ENCODE measurements at regions not wholly inside any gene's neighbourhood (a gene's known extent, or its start where the extent isn't known, plus 50 kb on each side); places are given as distances from the start of the nearest gene placed in this dataset.

DNA sequence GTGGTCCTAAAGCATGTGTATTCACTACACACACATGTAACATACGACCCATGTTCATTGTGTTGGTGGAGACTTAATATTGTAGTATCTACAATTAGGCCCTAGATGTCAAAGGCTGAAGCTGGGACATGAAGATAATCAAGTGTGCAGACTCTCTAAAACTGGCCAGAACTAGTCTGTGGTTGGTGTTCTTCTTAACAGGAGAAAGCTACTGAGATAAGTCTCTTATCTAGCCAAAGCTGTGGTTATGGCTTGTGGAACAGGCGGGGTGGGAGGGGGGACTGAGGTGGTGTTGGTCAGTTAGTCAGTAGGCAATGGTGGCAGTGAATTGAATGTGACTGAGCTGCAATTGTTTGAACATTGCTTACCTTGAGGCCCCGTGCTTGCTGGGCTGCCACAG, 112.7 kb upstream of the SLC24A2 start:
- in situ Hi-C loops (cut with MboI) (no loop called here), intact Hi-C loops (cut with micrococcal nuclease) (no loop called here)
- no peak overlapping the region for H3K4me2 ChIP-seq (ENCODE audit: insufficient read depth, low read length)
- BruUV-seq (replicated peaks): no TSS peak
- no peaks in the 10 kb centered on the region for H3K9me1 ChIP-seq (ENCODE audit: control insufficient read depth, insufficient read depth, low read length)
- peak in 3 of 4 experiments; percentile 5 to 22 (median 20) for DNase-seq (ENCODE audit: extremely low read depth in 1 of 4, low spot score in 3 of 4)
- peak; percentile 56 for ATAC-seq
- H3K4me1 ChIP-seq (replicated peaks in 1 of 2; ENCODE audit: control insufficient read depth in 2 of 2, insufficient read depth in 2 of 2, low read length in 2 of 2): peaks cover 0 to 12% of the 10 kb centered on the region in 2 experiments; a peak in 2 of 5 replicates
- no peaks in the 10 kb centered on the region for H3K36me3 ChIP-seq (ENCODE audit: control insufficient read depth, insufficient read depth, low read length)
- FAIRE-seq: peak; percentile 72
- no peak overlapping the region for H3K9ac ChIP-seq (ENCODE audit: insufficient read depth in 1 of 2, low read depth in 2 of 2, low read length in 2 of 2)
- H3K27me3 ChIP-seq (ENCODE audit: control insufficient read depth in 2 of 2, insufficient read depth in 2 of 2, low read length in 2 of 2): no peaks in the 10 kb centered on the region
- ChIA-PET POLR2A (no interaction called here), CTCF (ENCODE audit: low intra/inter-chr PET ratio) (no interaction called here)
- 0% methylated on average over 3 of the region's 3 CpGs for WGBS (ENCODE audit: insufficient coverage, low coverage, missing lambda C conversion rate)
- no peaks in the 10 kb centered on the region for H4K20me1 ChIP-seq (replicated peaks; ENCODE audit: control insufficient read depth, insufficient read depth, low read length)
- no peak overlapping the region for H2AFZ ChIP-seq (ENCODE audit: low read depth, low read length)
- H3K9me3 ChIP-seq (replicated peaks; ENCODE audit: control insufficient read depth, insufficient read depth, low read depth, low read length): no peaks in the 10 kb centered on the region
- H3K27ac ChIP-seq (ENCODE audit: extremely low read depth, low read depth, low read length): no peak overlapping the region
- no peaks in the 10 kb centered on the region for H3K79me2 ChIP-seq (ENCODE audit: control insufficient read depth, insufficient read depth, low read length)
- H3K4me3 ChIP-seq: no peak overlapping the region
- TF ChIP-seq RCOR1 (IDR thresholded peaks at IDR 0.05; ENCODE audit: borderline replicate concordance in 1 of 2, low read depth in 2 of 2, low read length in 2 of 2) (0 out of 4 replicates have a peak, but pooled peaks of 1 of the 2 experiments have one; percentile 31), ZFX (CRISPR knock-in tag; IDR thresholded peaks at IDR 0.05) (no peak), ETV1 (tag; conservative IDR thresholded peaks at IDR 0.05; ENCODE audit: low read depth) (no peak), CBFA2T2 (conservative IDR thresholded peaks at IDR 0.05) (peak; percentile 65), STAT5A (IDR thresholded peaks at IDR 0.05; ENCODE audit: borderline replicate concordance, low read length) (peak; percentile 22; the same call in 1 of the 2 replicates), SNIP1 (IDR thresholded peaks at IDR 0.05; ENCODE audit: low read depth) (no peak), SAP30 (IDR thresholded peaks at IDR 0.05; ENCODE audit: borderline replicate concordance, insufficient read depth, low read depth, low read length, poor library complexity, severe bottlenecking) (no peak), TFAM (CRISPR knock-in tag; conservative IDR thresholded peaks at IDR 0.05) (no peak), OTX1 (CRISPR knock-in tag; IDR thresholded peaks at IDR 0.05) (no peak), HNRNPUL1 (IDR thresholded peaks at IDR 0.05; ENCODE audit: low read length) (no peak), CBX5 (IDR thresholded peaks at IDR 0.05; ENCODE audit: borderline replicate concordance, low read depth) (no peak)
- TF ChIP-seq, protein P1, sequence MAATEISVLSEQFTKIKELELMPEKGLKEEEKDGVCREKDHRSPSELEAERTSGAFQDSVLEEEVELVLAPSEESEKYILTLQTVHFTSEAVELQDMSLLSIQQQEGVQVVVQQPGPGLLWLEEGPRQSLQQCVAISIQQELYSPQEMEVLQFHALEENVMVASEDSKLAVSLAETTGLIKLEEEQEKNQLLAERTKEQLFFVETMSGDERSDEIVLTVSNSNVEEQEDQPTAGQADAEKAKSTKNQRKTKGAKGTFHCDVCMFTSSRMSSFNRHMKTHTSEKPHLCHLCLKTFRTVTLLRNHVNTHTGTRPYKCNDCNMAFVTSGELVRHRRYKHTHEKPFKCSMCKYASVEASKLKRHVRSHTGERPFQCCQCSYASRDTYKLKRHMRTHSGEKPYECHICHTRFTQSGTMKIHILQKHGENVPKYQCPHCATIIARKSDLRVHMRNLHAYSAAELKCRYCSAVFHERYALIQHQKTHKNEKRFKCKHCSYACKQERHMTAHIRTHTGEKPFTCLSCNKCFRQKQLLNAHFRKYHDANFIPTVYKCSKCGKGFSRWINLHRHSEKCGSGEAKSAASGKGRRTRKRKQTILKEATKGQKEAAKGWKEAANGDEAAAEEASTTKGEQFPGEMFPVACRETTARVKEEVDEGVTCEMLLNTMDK (IDR thresholded peaks at IDR 0.05; ENCODE audit: borderline replicate concordance, insufficient read depth, low read depth, low read length, poor library complexity, severe bottlenecking): no peak
- TF ChIP-seq, protein P2, sequence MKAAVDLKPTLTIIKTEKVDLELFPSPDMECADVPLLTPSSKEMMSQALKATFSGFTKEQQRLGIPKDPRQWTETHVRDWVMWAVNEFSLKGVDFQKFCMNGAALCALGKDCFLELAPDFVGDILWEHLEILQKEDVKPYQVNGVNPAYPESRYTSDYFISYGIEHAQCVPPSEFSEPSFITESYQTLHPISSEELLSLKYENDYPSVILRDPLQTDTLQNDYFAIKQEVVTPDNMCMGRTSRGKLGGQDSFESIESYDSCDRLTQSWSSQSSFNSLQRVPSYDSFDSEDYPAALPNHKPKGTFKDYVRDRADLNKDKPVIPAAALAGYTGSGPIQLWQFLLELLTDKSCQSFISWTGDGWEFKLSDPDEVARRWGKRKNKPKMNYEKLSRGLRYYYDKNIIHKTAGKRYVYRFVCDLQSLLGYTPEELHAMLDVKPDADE (conservative IDR thresholded peaks at IDR 0.05; ENCODE audit: control insufficient read depth, low read depth, low read length): no peak
- TF ChIP-seq, protein P3, sequence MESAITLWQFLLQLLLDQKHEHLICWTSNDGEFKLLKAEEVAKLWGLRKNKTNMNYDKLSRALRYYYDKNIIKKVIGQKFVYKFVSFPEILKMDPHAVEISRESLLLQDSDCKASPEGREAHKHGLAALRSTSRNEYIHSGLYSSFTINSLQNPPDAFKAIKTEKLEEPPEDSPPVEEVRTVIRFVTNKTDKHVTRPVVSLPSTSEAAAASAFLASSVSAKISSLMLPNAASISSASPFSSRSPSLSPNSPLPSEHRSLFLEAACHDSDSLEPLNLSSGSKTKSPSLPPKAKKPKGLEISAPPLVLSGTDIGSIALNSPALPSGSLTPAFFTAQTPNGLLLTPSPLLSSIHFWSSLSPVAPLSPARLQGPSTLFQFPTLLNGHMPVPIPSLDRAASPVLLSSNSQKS (CRISPR knock-in tag; IDR thresholded peaks at IDR 0.05): no peak
- TF ChIP-seq, protein P4, sequence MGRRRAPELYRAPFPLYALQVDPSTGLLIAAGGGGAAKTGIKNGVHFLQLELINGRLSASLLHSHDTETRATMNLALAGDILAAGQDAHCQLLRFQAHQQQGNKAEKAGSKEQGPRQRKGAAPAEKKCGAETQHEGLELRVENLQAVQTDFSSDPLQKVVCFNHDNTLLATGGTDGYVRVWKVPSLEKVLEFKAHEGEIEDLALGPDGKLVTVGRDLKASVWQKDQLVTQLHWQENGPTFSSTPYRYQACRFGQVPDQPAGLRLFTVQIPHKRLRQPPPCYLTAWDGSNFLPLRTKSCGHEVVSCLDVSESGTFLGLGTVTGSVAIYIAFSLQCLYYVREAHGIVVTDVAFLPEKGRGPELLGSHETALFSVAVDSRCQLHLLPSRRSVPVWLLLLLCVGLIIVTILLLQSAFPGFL (CRISPR knock-in tag; IDR thresholded peaks at IDR 0.05): no peak
- TF ChIP-seq, protein P5, sequence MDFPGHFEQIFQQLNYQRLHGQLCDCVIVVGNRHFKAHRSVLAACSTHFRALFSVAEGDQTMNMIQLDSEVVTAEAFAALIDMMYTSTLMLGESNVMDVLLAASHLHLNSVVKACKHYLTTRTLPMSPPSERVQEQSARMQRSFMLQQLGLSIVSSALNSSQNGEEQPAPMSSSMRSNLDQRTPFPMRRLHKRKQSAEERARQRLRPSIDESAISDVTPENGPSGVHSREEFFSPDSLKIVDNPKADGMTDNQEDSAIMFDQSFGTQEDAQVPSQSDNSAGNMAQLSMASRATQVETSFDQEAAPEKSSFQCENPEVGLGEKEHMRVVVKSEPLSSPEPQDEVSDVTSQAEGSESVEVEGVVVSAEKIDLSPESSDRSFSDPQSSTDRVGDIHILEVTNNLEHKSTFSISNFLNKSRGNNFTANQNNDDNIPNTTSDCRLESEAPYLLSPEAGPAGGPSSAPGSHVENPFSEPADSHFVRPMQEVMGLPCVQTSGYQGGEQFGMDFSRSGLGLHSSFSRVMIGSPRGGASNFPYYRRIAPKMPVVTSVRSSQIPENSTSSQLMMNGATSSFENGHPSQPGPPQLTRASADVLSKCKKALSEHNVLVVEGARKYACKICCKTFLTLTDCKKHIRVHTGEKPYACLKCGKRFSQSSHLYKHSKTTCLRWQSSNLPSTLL (IDR thresholded peaks at IDR 0.05): no peak
